OCI-LY7 (cell line): ENCODE measurements at regions not wholly inside any gene's neighbourhood (a gene's known extent, or its start where the extent isn't known, plus 50 kb on each side); places are given as distances from the start of the nearest gene placed in this dataset.
"Not testable (repeated sequence)": the region's sequence is repeated elsewhere in the genome, so short reads cannot be mapped to it uniquely, and the experiment has no call there.

ENCODE experiments used
- BruUV-seq: library from RNA; stranded (reverse); fragments of 400-500 nt; replicated peaks from 2 replicates; lab custom pipeline; 2021; lab: Mats Ljungman, UMichigan
- CTCF ChIA-PET: fragments of 300-600 bp; sonication (Branson Sonifier 250); formaldehyde crosslinking; loops from one replicate; lab custom pipeline; 2022; ENCODE audit warnings: antibody characterized with exemption; ENCODE audit not compliant: unreplicated experiment; lab: Charles Lee
- POLR2A ChIA-PET: fragments of 300-600 bp; sonication (Branson Sonifier 250); formaldehyde crosslinking; loops from one replicate; lab custom pipeline; 2022; ENCODE audit warnings: antibody characterized with exemption; lab: Charles Lee
- DNase-seq: peaks from one replicate; pipeline ENCODE4 v3.0.0-alpha.2; 2015; ENCODE audit warnings: low spot score
- H2AFZ ChIP-seq: fragments of 200-600 bp; sonication (generic), shearing (Covaris generic); 2 replicates; pipeline ENCODE4 v1.6.1; 2014; ENCODE audit warnings: mild to moderate bottlenecking, antibody characterized with exemption, low read length, moderate library complexity
- H3K27ac ChIP-seq: fragments of 200-600 bp; sonication (generic); 2 replicates; pipeline ENCODE4 v1.5.1; 2014; ENCODE audit warnings: mixed run types, low read depth, mild to moderate bottlenecking, moderate library complexity, low read length, inconsistent platforms; ENCODE audit not compliant: poor library complexity, severe bottlenecking
- H3K36me3 ChIP-seq: fragments of 200-600 bp; sonication (generic); 2 replicates; pipeline ENCODE4 v1.6.1; 2014; ENCODE audit warnings: mild to moderate bottlenecking, antibody characterized with exemption, low read length, moderate library complexity, mixed read lengths; ENCODE audit not compliant: insufficient read depth
- H3K4me1 ChIP-seq: fragments of 200-600 bp; sonication (generic); 2 replicates; pipeline ENCODE4 v1.5.1; 2014; ENCODE audit warnings: mild to moderate bottlenecking, low read length; ENCODE audit not compliant: insufficient read depth, poor library complexity, severe bottlenecking
- H3K4me2 ChIP-seq: fragments of 200-600 bp; sonication (generic); 2 replicates; pipeline ENCODE4 v1.6.1; 2014; ENCODE audit warnings: mild to moderate bottlenecking, low read length
- H3K4me3 ChIP-seq: fragments of 200-600 bp; sonication (generic); 2 replicates; pipeline ENCODE4 v1.5.1; 2014; ENCODE audit warnings: mild to moderate bottlenecking, low read depth, low read length; ENCODE audit not compliant: poor library complexity, severe bottlenecking
- H3K79me2 ChIP-seq: fragments of 200-600 bp; sonication (generic); 2 replicates; pipeline ENCODE4 v1.6.1; 2016; ENCODE audit warnings: low read depth, mild to moderate bottlenecking, low read length, moderate library complexity, mixed read lengths; ENCODE audit not compliant: insufficient read depth
- H3K9me2 ChIP-seq: fragments of 200-600 bp; sonication (generic); 2 replicates; pipeline ENCODE4 v1.6.1; 2016; ENCODE audit warnings: mild to moderate bottlenecking, low read length, mixed read lengths; ENCODE audit not compliant: insufficient read depth
- H3K9me3 ChIP-seq: fragments of 200-600 bp; sonication (generic); 2 replicates; pipeline ENCODE4 v1.6.1; 2014; ENCODE audit warnings: mild to moderate bottlenecking, mixed run types, low read length, mixed read lengths
- H4K20me1 ChIP-seq: fragments of 200-600 bp; sonication (generic); 2 replicates; pipeline ENCODE4 v1.6.1; 2014; ENCODE audit warnings: mild to moderate bottlenecking, antibody characterized with exemption, low read length, moderate library complexity, mixed read lengths; ENCODE audit not compliant: insufficient read depth
- CTCF ChIP-seq: fragments of 200-600 bp; sonication (generic); conservative IDR thresholded peaks from 2 replicates; pipeline ENCODE4 v1.5.1; 2014; ENCODE audit warnings: mild to moderate bottlenecking, antibody characterized with exemption, low read length, moderate library complexity, mixed read lengths
- EZH2phosphoT487 ChIP-seq: fragments of 200-600 bp; sonication (generic); IDR thresholded peaks from 2 replicates; pipeline ENCODE4 v1.6.1; 2018; ENCODE audit warnings: low read depth, borderline replicate concordance, mild to moderate bottlenecking, mixed run types, antibody characterized with exemption, low read length, moderate library complexity, mixed read lengths
- intact Hi-C: fragments of 100-400 bp; cut with micrococcal nuclease; formaldehyde crosslinking; loops from one replicate; pipeline ENCODE4 v1.10.0; 2022; ENCODE audit not compliant: unreplicated experiment

DNA sequence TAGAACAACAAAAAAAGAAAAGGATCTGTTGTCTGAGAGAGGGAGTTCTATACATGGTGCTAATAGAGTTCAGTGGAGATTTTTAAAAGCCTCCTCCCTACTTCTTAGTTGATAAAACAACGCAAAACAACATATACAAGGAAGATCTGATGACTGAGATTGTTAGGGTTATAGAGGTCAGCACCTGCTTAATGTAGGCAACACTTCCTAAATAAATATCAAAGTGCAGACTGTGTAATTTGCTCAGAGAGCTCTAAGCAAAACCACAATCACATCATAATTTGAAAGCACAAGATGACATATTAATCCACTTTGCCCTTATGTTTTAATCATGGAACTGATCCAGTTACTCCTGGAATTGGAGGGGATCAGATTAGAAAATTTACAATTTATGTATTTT, 474.5 kb downstream of the PRR16 start:
- Histone ChIP-seq H3K9me3 (no peaks in the 10 kb centered on the region), H3K36me3 (no peaks in the 10 kb centered on the region), H3K4me2 (no peak overlapping the region), H3K27ac (no peak overlapping the region), H3K4me1 (no peaks in the 10 kb centered on the region), H3K4me3 (no peak overlapping the region), H4K20me1 (no peaks in the 10 kb centered on the region), H3K9me2 (no peaks in the 10 kb centered on the region), H3K79me2 (no peaks in the 10 kb centered on the region), H2AFZ (no peak overlapping the region)
- POLR2A ChIA-PET, result no interaction called here
- DNase-seq, result no peak
- BruUV-seq, result no TSS peak
- TF ChIP-seq CTCF (no peak), EZH2phosphoT487 (no peak)
- intact Hi-C loops, result no loop called here
- CTCF ChIA-PET, result no interaction called here

GRCh38 chr5:120942596-120943350, 478.7 kb downstream of the PRR16 start:
- Histone ChIP-seq H4K20me1 (no peaks in the 10 kb centered on the region), H3K9me3 (no peaks in the 10 kb centered on the region), H3K4me2 (no peak overlapping the region), H3K9me2 (no peaks in the 10 kb centered on the region), H3K27ac (no peak overlapping the region), H3K79me2 (no peaks in the 10 kb centered on the region), H3K4me1 (no peaks in the 10 kb centered on the region), H2AFZ (no peak overlapping the region), H3K36me3 (no peaks in the 10 kb centered on the region), H3K4me3 (no peak overlapping the region)
- ChIA-PET CTCF (no interaction called here), POLR2A (no interaction called here)
- BruUV-seq, result no TSS peak
- TF ChIP-seq CTCF, result no peak
- TF ChIP-seq EZH2phosphoT487, result no peak
- intact Hi-C loops, result no loop called here
- DNase-seq, result no peak

DNA sequence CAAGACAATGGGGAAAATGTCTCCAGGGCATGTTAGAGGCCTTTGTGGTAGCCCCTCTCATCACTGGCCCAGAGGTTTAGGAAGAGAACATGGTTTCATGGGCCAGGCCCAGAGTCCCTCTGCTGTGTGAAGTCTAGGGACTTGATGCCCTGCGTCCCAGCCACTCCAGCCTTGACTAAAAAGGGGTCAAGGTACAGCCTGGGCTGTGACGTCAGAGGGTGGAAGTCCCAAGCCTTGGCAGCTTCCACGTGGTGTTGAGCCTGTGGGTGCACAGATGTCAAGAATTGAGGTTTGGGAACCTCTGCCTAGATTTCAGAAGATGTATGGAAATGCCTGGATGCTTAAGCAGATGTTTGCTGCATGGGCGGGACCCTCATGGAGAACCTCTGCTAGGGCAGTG, 485.5 kb downstream of the PRR16 start:
- CTCF ChIA-PET, H3K36me3 ChIP-seq, H4K20me1 ChIP-seq, POLR2A ChIA-PET, H2AFZ ChIP-seq, H3K9me2 ChIP-seq, BruUV-seq, H3K27ac ChIP-seq, DNase-seq, H3K4me1 ChIP-seq, intact Hi-C loops, H3K9me3 ChIP-seq, H3K4me3 ChIP-seq, H3K4me2 ChIP-seq, H3K79me2 ChIP-seq: not testable (repeated sequence)

- H3K79me2 ChIP-seq, H3K4me3 ChIP-seq, DNase-seq, H2AFZ ChIP-seq, H3K27ac ChIP-seq, BruUV-seq, H3K9me2 ChIP-seq, H3K4me2 ChIP-seq, H4K20me1 ChIP-seq, H3K4me1 ChIP-seq, H3K9me3 ChIP-seq, CTCF ChIA-PET, H3K36me3 ChIP-seq, POLR2A ChIA-PET, intact Hi-C loops: not testable (repeated sequence)
Observed at GRCh38 chr5:120953445-120953844, 489.3 kb downstream of the PRR16 start.
